ENCODE measurements at regions not wholly inside any gene's neighbourhood (a gene's known extent, or its start where the extent isn't known, plus 50 kb on each side); places are given as distances from the start of the nearest gene placed in this dataset.

DNA sequence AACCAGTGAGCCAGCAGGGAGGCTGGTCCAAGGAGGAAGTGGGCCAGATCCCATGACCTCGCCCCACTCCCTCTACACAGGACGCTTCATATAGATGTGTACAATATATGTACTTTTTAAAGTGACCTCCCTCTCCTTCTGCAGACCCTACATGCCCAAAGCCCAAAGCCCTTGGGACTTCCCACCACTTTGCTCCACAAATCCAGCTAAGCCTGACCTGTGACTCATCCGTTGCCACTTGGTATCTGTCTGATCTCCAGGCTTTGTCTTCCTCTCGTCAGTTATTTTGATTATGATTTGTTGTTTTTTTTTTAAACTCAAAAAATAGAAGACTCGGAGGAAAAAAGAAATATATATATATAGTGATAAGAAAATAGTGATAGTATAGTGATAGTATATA is 470.8 kb downstream of the KCNJ3 start:
- TF ChIP-seq ARID1B (IDR thresholded peaks at IDR 0.05), result no peak
- TF ChIP-seq, protein P1, sequence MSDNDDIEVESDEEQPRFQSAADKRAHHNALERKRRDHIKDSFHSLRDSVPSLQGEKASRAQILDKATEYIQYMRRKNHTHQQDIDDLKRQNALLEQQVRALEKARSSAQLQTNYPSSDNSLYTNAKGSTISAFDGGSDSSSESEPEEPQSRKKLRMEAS (CRISPR knock-in tag; IDR thresholded peaks at IDR 0.05), result no peak
- TF ChIP-seq HNRNPLL (IDR thresholded peaks at IDR 0.05; ENCODE audit: low read depth, low read length, poor library complexity, severe bottlenecking), result no peak

All from K562 (cell line).